Esophagus squamous epithelium (tissue), 5 donors: ENCODE measurements at regions not wholly inside any gene's neighbourhood (a gene's known extent, or its start where the extent isn't known, plus 50 kb on each side); places are given as distances from the start of the nearest gene placed in this dataset.
"Not testable (repeated sequence)": the region's sequence is repeated elsewhere in the genome, so short reads cannot be mapped to it uniquely, and the experiment has no call there.

ENCODE experiments used
- DNase-seq: peaks from one replicate; lab custom pipeline; 2025; lab: John Stamatoyannopoulos, UW
- H3K27ac ChIP-seq, 4 donors: fragments of 200-600 bp; sonication (generic); one replicate each; pipeline ENCODE4 v1.5.1; 2016 to 2019; ENCODE audit warnings: mild to moderate bottlenecking in 1 of 4
- H3K27me3 ChIP-seq, 4 donors: fragments of 200-600 bp; sonication (generic); 1 replicate in 3 of 4; 2 replicates in 1 of 4; pipeline versions ENCODE4 v1.5.1 to v1.6.0; 2017 to 2021; ENCODE audit warnings: antibody characterized with exemption in 1 of 4
- H3K36me3 ChIP-seq, 3 donors: fragments of 200-600 bp; sonication (generic); one replicate each; pipeline ENCODE4 v1.5.1; 2016 to 2019
- H3K4me1 ChIP-seq, 3 donors: fragments of 200-600 bp; sonication (generic); one replicate each; pipeline ENCODE4 v1.5.1; 2017 to 2019
- H3K4me3 ChIP-seq, 4 donors: fragments of 200-600 bp; sonication (generic); 1 replicate in 3 of 4; 2 replicates in 1 of 4; pipeline ENCODE4 v1.5.1; 2016 to 2019; ENCODE audit warnings: mild to moderate bottlenecking in 2 of 4, moderate library complexity in 1 of 4
- H3K9me3 ChIP-seq, 3 donors: fragments of 200-600 bp; sonication (generic); one replicate each; pipeline ENCODE4 v1.5.1; 2016 to 2019
- POLR2A ChIP-seq, 4 donors: fragments of 450-650 bp; IDR thresholded peaks; one replicate each; pipeline ENCODE4 v1.6.1; 2017; ENCODE audit warnings: antibody characterized with exemption in 4 of 4, mild to moderate bottlenecking in 4 of 4, moderate library complexity in 3 of 4
- WGBS, 2 donors: methylation state at CpG; one replicate each; pipeline ENCODE4 v1.1.5; 2018; 5-methylcytosine and 5-hydroxymethylcytosine counted together
- intact Hi-C: fragments of 100-400 bp; cut with DNase I; formaldehyde crosslinking; loops from one replicate; pipeline ENCODE4 v1.15.0; 2022
- TF ChIP-seq, protein P1 (sequence below), 6 experiments: fragments of 450-650 bp in 4 of 6; fragments of 200-600 bp in 2 of 6; sonication (generic) in 2 of 6; IDR thresholded peaks; one replicate each; pipeline ENCODE4 v1.5.1; 2016 to 2019; ENCODE audit warnings: antibody characterized with exemption in 6 of 6, mild to moderate bottlenecking in 4 of 6, moderate library complexity in 4 of 6
- donor health status: DM: yes; HTN: yes; CAD: no.

GRCh38 chr18:10101729-10102128, 187.9 kb downstream of the VAPA start:
- no peaks in the 10 kb centered on the region for H3K36me3 ChIP-seq
- 86 to 90% methylated on average over 4 of the region's 5 CpGs for WGBS, 2 donors
- intact Hi-C loops, result no loop called here
- H3K4me1 ChIP-seq, result peaks cover 0 to 13% (median 10%) of the 10 kb centered on the region in 3 donors
- H3K9me3 ChIP-seq, result no peaks in the 10 kb centered on the region
- H3K4me3 ChIP-seq, result no peak overlapping the region
- TF ChIP-seq, protein P1, sequence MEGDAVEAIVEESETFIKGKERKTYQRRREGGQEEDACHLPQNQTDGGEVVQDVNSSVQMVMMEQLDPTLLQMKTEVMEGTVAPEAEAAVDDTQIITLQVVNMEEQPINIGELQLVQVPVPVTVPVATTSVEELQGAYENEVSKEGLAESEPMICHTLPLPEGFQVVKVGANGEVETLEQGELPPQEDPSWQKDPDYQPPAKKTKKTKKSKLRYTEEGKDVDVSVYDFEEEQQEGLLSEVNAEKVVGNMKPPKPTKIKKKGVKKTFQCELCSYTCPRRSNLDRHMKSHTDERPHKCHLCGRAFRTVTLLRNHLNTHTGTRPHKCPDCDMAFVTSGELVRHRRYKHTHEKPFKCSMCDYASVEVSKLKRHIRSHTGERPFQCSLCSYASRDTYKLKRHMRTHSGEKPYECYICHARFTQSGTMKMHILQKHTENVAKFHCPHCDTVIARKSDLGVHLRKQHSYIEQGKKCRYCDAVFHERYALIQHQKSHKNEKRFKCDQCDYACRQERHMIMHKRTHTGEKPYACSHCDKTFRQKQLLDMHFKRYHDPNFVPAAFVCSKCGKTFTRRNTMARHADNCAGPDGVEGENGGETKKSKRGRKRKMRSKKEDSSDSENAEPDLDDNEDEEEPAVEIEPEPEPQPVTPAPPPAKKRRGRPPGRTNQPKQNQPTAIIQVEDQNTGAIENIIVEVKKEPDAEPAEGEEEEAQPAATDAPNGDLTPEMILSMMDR (IDR thresholded peaks at IDR 0.05), result no peak
- TF ChIP-seq POLR2A (IDR thresholded peaks at IDR 0.05), result no peak
- DNase-seq, result no peak
- no peaks in the 10 kb centered on the region for H3K27me3 ChIP-seq
- H3K27ac ChIP-seq, result no peak overlapping the region

- H3K36me3 ChIP-seq, H3K4me3 ChIP-seq, H3K27me3 ChIP-seq, DNase-seq, H3K9me3 ChIP-seq, intact Hi-C loops, H3K27ac ChIP-seq: not testable (repeated sequence)
- 35 to 80% methylated on average over 1 of the region's 1 CpG for WGBS, 2 donors
- peaks cover 0 to 13% (median 10%) of the 10 kb centered on the region in 3 donors for H3K4me1 ChIP-seq
Observed at GRCh38 chr18:10105118-10105517, 191.3 kb downstream of the VAPA start.

- TF ChIP-seq, protein P1 (IDR thresholded peaks at IDR 0.05), result no peak
- TF ChIP-seq POLR2A (IDR thresholded peaks at IDR 0.05), result no peak
- Histone ChIP-seq H3K36me3 (no peaks in the 10 kb centered on the region), H3K4me3 (no peak overlapping the region), H3K27ac (no peak overlapping the region), H3K9me3 (no peaks in the 10 kb centered on the region), H3K4me1 (peaks cover 0 to 9% (median 0%) of the 10 kb centered on the region in 3 donors), H3K27me3 (no peaks in the 10 kb centered on the region)
- intact Hi-C loops, result no loop called here
- 83 to 90% methylated on average over 1 of the region's 1 CpG for WGBS, 2 donors
- DNase-seq, result no peak
Observed at GRCh38 chr18:10111191-10111590, 197.4 kb downstream of the VAPA start.

DNA sequence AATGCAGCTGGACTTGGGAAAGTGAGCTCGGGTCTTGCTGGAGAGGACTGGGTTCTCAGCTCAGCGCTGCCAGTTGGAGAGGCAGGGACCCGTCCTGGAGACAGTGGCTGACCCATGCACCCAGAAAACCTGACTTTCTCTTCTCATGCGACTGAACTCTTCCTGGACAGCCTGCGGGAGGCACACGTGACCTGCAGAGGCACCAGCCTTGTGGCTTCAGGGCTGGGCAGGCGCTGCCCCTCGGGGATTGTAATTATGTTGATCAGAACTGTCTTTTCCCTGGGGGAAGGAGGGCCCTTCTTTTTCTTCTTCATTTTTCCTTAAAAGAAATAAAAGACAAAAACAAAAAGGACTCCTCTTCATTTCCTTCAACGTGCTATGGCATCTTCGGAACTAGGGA, 198.1 kb downstream of the VAPA start:
- intact Hi-C loops, result no loop called here
- H3K27ac ChIP-seq, result peak overlapping the region in 1 of 4 donors; percentile 21
- DNase-seq, result no peak

DNA sequence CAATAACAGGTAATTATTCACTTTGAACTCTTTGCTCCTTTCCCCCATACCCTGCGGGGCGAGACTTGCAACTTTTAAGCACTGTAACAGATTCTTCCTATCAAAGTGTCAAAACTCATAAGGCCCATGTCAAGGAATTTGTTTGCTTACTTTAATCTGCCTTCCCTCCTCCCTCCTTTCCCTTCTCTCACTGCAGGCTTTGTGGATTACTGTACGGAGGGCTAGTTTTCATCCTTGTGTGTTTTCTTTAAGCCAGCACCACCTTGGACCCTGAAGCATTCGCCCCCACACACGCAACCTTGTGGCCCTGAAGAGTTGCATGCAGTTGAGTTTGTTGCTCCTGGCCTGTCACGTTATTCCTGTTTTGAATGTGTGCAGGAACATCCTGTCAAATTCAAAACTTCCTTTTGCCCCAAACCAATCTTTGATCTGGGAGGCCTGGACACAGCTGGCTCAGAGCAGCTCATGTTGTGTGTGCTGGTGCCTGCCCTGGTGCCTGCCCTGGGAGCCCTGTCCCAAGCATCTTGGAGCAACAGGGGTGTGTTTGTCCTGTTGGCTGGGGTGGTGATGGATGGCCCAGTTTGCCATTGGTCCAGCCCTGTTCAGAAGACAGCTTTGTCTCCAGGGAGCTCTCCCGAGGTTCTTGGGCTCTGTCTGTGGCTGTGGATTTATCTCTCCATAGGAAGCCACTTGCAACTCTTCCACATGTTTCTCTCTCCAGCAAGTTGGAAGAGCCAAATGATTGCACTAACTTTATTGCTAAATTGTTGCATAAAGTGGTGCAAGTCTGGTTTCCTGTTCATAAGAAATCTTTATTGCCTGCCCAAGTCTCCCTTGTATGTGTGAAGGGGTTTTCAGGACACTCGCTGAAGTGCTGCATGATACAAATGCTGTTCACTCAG, 199.6 kb downstream of the VAPA start:
- Histone ChIP-seq H3K9me3 (no peaks in the 10 kb centered on the region), H3K36me3 (no peaks in the 10 kb centered on the region), H3K27ac (peak overlapping the region in 2 of 4 donors; percentile 16 to 25), H3K4me1 (peaks cover 0 to 9% (median 0%) of the 10 kb centered on the region in 3 donors), H3K4me3 (no peak overlapping the region), H3K27me3 (no peaks in the 10 kb centered on the region)
- DNase-seq, result no peak
- 63% methylated on average over 7 of the region's 8 CpGs for WGBS, 2 donors
- intact Hi-C loops, result no loop called here
- TF ChIP-seq, protein P1 (IDR thresholded peaks at IDR 0.05), result no peak
- TF ChIP-seq POLR2A (IDR thresholded peaks at IDR 0.05), result no peak

More for the DNA sequence above, 198.1 kb downstream of the VAPA start:
- Histone ChIP-seq H3K9me3 (no peaks in the 10 kb centered on the region), H3K4me1 (peaks cover 0 to 9% (median 0%) of the 10 kb centered on the region in 3 donors), H3K36me3 (no peaks in the 10 kb centered on the region), H3K27me3 (no peaks in the 10 kb centered on the region), H3K4me3 (no peak overlapping the region)
- 80 to 92% methylated on average over 7 of the region's 10 CpGs for WGBS, 2 donors
- TF ChIP-seq, protein P1 (IDR thresholded peaks at IDR 0.05), result no peak
- TF ChIP-seq POLR2A (IDR thresholded peaks at IDR 0.05), result no peak
